ENCODE measurements at regions not wholly inside any gene's neighbourhood (a gene's known extent, or its start where the extent isn't known, plus 50 kb on each side); places are given as distances from the start of the nearest gene placed in this dataset.
"Not testable (repeated sequence)": the region's sequence is repeated elsewhere in the genome, so short reads cannot be mapped to it uniquely, and the experiment has no call there.

DNA sequence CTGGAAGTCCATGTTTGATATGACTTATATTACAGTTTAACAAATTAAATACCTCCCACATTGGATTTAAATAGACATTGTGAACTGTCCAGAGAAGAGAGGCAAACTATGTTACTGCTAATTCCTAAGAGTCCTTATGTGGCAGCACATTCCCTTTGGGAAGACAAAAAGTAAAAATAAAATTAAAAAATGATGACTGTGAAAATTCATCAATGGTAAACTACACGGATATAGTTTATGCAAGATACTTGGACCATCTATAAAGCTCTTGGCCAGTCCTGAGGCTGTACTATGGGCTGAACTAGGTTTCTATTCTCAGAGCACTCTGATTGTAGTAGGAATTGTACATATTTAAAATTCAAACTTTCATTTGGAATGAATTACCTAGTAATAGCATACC lies 206.4 kb downstream of the LRRK2 start:
- no peak for DNase-seq

DNA sequence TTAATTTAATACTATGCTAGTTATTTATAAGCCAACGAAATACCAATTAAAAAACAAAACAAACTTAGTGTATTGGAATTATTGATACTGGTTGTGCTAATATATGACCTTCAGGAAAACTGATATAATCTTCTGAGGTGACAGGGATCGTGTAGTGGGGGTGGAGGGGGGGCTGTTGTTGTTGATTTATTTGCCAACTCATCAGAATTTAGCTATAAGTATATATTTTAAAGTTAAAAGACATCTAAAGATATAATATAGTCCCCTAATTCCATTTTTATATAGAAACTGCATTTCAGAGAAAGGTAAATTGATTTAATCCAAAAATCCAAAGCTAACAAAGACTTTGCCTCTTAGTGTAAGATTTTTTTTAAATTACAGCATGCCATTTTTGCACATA lies 210.5 kb downstream of the LRRK2 start:
- no peak for DNase-seq

DNA sequence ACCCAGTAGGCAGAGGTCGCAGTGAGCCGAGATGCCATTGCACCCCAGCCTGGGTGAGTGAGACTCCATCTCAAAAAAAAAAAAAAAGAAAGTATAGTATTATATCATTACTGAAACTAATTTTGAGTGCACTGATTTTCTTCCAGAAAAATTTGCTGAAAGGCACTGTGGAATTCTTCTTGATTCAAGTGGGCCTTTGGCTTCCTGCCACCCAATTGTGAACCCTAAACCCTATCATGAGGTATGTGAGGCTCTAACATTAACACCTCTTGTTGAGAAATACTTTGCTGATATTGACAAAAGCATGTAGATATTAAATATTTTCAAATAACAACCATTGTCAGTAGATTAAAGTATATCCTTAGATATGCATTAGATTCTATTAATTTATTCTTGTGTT lies 211.2 kb downstream of the LRRK2 start:
- no peak for DNase-seq

DNA sequence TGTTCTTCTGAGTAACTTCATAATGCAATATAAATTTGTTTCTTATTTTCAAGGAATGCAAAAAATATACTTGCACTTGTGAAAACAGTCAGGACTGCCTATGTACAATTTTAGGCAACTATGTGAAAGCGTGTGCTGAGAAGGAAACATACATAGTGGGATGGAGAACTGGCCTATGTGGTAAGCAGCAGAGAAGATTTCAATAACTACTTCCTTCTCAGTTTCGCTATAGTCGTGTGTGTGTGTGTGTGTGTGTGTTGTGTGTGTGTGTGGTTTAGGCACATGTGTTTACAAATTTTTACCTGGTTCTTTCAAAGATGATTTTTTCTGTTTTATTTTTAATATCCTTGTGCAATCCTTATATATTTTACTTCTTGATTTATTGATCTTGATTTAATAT lies 211.8 kb downstream of the LRRK2 start:
- no peak for DNase-seq

DNA sequence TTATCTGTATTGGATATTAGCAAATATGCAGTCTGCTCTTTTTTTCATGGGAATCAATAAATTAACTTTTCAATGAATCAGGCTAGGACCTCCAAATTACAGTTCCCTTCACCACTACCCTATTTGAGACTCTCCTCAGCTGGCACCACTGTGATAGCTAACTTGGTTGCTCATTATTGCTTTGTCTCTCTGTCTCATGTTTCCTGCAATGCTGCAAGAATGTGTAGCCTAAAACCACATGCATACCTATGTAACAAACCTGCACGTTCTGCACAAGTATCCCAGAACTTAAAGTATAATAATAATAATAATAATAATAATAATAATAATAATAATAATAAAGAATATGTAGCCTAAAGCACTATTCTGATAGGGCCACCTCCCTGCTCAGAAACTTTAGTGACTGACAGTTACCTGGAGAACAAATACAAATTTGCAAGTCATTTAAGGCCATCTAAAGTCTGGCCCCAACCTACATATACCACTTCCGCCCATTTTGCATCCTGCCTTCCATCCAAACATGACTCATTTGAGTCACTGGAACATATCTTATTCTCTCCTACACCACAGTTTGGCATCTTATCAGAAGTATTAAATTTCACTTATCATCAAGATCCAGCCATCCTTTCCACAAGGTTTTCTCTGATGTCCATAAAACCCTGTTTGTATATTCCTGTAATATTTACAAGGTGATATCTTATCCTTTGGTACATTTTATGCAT lies 215.1 kb downstream of the LRRK2 start:
- no peak for DNase-seq

DNA sequence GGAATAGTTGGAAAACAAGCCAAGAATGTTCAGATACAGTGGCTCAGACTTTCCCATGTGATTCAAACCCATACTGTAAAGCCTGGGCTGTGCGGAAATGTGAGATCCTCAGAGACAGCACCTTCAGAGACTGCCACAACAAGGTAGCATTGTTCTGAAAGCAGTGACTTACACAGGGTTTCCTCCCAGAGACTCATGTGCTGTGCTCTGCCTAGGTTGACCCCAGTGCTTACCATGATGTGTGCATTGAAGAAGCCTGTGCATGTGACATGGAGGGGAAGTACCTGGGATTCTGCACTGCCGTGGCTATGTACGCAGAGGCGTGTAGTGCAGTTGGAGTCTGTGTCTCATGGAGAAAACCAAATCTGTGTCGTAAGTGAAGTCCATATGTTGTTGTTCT lies 219.4 kb downstream of the LRRK2 start:
- no peak for DNase-seq

DNA sequence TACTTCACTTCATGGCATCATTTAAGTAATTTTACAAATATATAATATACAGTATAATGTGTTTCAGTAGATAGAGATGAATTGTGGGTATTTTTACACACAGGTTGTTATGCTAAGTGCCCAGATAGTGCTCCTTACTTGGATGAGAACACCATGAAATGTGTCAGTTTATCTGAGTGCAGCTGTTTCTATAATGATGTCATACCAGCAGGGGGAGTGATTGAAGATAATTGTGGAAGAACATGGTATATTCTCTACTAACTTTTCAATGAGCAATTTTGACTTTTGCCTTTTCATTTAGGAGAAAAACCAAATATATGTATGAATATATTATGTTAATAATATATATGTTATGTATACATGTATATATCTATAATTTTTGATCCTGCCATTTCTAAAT lies 221.6 kb downstream of the LRRK2 start:
- peak; percentile 3 for DNase-seq

DNA sequence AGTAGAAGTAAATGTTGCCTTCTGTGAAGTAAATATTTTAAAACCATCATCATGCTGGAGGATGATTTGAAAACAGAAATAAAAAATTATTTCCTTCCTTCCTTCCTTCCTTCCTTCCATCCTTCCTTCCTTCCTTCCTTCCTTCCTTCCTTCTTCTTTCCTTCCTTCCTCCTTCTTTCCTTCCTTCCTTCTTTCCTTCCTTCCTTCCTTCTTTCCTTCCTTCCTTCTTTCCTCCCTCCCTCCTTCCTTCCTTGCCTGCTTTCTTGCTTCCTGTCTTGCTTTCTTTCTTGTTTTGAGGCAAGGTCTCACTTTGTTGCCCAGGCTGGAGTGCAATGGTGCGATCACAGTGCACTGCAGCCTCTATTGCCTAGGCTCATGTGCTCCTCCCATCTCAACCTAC lies 223.7 kb downstream of the LRRK2 start:
- not testable (repeated sequence) for DNase-seq

DNA sequence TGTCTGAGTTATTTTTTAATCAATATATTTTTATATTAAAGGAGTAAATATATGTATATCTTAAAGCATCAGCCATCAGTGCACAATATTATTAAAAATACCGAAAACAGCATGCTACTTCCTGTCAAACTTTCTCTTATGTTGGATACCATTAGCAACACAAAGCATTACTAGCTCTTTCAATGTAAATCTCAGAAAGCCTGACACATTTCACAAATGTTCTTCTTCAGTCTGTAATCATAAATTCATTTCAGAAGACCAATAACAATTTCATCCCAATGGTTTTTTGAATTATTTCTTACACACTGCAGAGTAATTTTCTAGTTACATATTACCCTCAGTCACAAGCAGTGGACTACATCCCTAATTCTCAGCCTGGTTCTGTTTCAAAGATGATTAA lies 226.9 kb downstream of the LRRK2 start:
- no peak for DNase-seq

DNA sequence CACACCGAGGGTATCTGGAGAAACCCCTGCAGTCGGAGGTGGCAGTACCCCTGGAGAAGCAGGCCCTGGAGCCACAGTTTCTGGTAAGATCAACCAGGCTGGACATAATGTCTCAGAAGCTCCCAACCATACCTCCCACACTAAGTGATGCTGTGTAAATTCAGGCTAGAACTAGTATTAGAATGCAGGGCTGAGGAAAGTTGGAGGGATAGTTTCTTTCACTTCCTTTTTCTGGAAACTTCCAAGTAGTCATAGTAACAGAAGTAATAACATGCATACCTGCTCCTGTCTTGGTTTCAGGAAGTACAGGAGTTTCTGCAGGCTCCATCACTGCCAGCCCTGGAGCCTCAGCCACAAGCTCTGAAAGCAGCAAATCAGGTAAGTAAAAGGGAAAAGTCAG lies 228.1 kb upstream of the CNTN1 start:
- no peak for DNase-seq

DNA sequence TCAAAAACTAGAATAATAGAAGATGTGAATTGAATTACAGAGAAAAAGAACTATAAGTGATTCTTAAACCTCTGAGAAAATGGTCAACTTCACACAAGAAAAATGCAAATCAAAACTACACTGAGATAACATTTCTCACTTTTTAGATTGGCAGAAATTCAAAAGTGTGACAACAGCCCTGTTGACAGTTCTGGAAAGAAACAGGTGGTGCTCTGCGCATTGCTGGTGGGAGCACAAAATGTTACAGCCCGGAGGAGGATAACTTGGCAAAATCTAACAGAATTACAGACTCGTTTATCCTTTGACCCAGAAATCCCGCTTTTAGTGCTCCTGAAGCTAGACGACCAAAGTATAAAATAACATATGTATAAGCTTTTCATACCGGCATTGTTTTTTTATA lies 222.5 kb upstream of the CNTN1 start:
- DNase-seq, result no peak

DNA sequence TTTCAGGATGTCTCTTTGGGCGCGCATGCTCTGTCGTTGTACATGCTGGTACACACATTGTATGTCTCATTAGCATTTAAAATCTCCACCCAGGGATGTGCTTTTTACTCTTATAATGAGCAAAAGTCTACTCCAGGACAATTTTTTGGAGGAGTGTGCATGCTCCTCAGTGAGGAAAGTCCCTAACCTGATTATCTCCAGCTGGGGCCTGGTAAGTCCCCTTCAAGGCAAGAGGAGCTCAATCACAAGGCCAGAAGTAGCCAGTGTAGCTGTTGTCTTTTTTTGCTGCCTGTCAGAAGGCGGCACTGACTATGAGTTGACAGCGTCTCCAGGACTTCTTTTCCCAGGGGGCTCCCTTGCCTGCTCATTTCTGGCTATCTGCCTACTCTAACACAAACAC lies 218.3 kb upstream of the CNTN1 start:
- no peak for DNase-seq

DNA sequence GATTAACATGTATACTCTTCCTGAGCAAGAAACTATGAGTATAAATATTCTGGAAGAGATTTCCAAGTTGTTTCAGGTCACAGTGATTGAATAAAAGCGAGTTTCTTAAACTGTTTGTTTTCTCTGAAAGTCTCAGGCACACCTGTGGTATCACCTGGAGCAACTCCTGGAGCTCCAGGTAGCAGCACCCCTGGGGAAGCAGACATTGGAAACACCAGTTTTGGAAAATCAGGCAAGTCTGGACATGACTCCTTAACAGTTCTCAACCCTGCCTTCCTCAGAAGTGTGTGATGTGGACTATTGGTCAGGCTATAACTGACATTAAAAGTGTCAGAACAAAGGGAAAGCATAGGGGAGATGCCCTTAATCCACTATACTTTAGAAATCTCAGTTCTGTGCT lies 217.6 kb upstream of the CNTN1 start:
- DNase-seq, result no peak

DNA sequence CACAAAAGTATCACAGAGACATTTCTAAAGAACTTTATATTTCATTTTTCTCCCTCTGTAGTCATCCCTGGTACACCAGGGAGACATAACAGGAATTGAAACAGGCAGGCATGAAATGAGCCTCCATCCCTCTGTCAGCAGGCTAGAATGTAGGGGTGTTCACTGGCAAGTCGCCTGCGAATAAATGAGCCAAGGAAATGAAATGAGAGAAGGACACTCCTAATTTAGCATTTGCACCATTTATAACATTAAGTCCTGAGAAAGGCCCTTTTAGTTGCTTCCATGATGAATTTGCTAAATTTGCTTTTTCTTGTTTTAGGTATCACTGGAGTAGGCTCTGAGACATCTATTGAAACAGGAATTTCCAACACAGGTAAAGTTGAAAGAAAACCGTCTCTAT lies 192.4 kb upstream of the CNTN1 start:
- DNase-seq, result no peak

DNA sequence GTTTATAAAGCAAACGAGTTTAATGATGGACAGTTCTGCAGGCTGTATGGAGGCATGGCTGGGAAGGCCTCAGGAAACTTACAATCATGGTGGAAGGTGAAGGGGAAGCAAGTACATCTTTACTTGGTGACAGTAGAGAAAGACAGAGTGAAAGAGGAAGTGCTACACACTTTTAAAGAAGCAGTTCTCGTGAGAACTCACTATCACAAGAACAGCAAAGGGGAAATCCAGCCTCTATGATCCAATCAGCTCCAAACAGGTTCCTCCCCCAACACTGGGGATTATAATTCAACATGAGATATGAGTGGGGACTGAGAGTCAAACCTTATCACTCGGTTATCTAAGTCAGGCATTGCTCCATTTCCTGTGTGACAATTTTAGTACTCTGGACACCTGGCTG lies 189.9 kb upstream of the CNTN1 start:
- DNase-seq, result no peak

DNA sequence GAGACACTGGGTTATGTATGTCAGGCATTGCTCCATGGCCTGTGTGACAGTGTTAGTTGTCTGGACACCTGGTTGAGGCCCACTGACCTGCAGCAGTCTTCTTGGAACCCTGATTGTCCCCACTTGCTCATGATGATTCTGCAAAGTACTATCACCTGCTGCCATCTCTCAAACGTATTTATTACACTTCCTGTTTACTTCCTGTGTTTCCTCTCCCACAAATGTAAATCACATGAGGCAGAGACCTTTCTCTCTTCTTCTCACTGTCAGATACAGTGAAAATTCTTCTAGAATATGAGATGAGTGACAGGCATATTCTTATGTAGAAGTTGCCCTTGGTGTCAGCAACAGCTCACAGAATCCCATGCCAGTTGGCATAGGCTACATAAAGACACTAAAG lies 186.9 kb upstream of the CNTN1 start:
- no peak for DNase-seq

DNA sequence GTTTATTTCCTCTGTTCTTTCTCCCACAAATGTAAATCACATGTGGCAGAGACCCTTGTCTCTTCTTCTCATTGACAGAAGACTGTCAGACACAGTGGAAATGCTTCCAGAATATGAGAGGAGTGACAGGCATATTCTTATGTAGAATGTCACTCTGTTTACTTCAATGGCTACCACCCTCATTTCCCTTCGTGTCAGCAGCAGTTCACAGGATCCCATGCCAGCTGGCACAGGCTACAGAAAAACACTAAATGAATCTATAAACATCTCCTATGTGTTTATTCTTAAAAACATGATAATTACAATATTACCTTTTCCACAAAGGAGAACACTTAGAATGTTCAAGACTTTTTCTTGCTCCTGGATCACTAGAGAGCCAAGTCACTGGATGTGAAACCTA lies 183.8 kb upstream of the CNTN1 start:
- no peak for DNase-seq

DNA sequence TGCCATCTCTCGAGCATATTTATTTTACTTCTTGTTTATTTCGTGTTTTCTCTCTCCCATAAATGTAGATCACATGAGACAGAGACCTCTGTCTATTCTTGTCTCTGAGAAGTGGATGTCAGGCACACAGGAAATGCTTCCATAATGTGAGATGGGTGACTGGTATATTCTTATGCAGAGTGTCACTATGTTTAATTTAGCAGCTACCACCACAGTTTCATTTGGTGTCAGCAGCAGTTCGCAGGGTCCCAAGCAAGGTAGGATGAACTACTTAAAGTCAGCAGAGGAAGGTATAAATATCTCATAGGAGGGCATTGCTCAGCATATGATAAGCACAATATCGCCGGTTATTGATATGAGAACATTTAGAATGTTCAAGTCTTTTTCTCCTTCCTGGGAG lies 180.9 kb upstream of the CNTN1 start:
- no peak for DNase-seq

DNA sequence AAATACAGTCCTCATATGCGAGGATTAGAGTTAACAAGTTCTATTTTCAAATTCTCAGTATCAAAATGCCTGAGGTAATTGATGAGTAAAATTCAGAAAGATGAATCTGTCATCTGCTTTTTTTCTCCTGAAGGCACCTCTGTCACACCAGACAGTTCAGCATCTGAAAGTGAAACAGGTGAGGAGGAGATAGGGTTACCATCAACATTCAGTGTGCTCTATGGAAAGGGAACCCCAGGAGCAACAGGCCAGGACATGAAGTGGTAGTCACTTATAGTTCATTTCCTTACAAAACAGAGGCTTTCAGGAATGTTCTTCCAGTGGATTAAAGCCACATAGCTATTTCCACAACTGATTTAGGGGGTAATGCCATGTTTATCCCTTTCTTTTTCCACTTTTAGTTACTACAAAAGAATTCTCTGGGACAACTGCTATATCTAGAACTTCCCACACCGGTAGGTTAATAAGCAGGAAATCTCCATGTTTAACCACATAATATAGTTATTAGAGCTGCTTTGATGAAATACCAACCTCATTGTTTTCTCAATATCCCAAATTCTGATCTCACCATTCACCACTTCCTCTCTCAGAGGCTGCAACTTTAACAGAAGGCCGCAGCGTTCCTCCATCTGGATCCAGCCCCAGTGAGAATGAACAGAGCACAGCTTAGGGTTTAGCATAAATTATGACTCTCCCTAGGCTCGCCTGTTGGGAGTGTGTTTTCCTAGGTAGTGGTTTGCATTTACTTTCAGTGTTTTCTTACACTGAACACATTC lies 177.0 kb upstream of the CNTN1 start:
- no peak for DNase-seq

DNA sequence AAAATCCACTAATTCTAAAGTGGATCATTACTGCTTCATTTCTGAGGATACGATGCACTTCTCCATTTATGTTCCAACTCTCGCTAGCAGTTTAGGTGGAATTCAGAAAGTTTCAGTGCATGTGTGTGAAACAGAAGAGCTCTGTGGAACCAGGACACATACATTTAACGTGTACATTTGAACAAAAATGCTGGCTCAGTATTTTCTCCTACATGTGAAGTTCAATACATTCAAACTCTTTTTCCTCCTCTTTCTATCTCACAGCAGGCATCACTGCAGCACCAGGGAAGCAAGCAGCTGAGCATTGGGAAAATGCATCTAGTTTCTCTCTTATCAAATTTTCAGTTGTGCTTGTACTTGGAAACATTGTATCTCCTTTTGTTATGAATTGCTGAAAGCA lies 169.4 kb upstream of the CNTN1 start:
- no peak for DNase-seq

DNA sequence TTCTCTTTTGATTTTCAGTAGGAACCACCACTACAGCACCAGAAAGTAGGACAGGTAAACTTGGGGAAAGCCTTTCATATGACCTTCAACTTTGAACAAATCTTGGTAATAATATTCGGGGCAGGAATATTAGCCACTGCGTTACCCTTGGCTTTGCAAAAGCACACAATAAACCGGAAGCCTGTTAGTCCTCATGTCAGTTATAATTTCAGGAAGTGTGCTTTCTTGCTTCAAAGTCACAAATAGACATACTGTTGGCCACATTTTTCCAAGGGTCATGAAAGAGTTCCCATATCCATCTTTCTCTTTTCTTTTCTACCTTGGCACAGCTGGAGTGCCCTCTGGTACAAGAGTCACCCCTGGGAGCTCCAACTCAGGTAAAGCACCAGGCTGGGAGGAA lies 167.2 kb upstream of the CNTN1 start:
- no peak for DNase-seq

DNA sequence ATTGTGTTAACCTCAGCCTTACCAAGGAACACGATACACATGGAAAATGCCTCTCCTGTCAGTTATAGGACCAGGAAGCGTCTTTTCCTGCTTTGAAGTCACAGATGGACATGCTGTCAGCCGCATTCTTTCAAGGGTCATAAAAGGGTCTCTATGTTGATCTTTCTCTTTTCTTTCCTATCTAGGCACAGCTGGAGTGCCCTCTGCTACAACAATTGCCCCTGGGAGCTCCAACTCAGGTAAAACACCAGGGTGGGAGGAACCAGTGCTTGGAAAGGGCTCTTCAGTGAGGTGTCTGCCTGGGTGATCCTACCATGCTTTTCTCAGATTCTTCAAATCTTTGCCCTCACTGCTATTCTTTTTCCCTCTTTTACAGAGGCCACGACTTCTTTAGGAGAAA lies 157.4 kb upstream of the CNTN1 start:
- DNase-seq, result no peak

DNA sequence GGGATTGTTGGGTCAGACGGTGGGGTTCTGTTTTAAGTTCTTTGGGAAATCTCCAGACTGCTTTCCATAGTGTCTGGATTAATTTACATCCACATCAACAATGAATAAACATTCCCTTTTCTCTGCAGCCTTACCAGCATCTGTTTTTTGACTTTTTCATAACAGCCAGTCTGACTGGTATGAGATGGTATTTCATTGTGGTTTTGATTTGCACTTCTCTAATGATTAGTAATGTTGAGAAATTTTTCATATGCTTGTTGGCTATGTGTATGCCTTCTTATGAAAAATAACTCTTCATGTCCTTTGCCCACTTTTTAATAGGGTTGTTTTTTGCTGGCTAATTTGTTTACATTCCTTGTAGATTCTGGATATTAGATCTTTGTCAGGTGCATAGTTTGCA lies 140.8 kb upstream of the CNTN1 start:
- no peak for DNase-seq

DNA sequence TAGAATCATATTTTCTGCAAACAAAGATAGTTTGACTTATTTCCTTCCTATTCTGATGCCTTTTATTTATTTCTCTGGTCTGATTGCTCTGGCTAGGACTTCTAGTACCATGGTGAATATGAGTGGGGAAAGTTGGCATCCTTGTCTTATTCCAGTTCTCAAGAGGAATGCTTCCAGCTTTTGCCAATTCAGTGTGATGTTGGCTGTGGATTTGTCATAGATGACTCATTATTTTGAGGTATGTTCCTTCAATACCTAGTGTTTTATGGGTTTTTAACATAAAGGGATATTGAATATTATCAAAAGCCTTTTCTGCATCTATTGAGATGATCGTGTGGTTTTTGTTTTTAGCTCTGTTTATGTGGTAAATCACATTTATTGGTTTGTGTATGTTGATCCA lies 139.4 kb upstream of the CNTN1 start:
- DNase-seq, result no peak

DNA sequence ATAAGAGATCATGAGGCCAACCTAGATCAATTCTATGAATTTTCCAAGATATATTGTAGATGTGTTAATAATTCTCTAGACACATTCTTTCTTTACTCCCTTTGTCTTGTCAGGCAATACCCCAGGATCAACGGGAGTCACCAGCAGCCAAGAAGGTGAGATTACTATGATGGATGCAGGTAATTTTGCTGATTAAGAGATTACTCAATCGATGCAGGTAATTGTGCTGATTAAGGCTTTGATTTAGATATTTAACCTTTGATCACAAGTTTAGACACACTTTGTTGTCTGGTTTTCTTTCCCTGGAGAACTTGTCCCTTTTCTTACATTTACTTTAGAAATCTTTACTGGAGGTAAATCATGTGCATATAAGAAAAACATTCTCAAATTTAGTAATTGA lies 134.3 kb upstream of the CNTN1 start:
- no peak for DNase-seq
